ENCODE measurements at regions not wholly inside any gene's neighbourhood (a gene's known extent, or its start where the extent isn't known, plus 50 kb on each side); places are given as distances from the start of the nearest gene placed in this dataset.
"Not testable (repeated sequence)": the region's sequence is repeated elsewhere in the genome, so short reads cannot be mapped to it uniquely, and the experiment has no call there.

DNA sequence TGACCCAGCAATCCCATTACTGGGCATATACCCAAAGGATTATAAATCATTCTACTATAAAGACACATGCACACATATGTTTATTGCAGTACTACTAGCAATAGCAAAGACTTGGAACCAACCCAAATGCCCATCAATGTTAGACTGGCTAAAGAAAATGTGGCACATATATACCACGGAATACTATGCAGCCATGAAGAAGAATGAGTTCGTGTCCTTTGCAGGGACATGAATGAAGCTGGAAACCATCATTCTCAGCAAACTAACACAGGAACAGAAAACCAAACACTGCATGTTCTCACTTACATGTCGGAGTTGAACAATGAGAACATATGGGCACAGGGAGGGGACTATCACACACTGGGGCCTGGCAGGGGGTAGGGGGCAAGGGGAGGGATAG, 183.0 kb downstream of the HACE1 start:
- DNase-seq (ENCODE audit: low read depth) = not testable (repeated sequence)

DNA sequence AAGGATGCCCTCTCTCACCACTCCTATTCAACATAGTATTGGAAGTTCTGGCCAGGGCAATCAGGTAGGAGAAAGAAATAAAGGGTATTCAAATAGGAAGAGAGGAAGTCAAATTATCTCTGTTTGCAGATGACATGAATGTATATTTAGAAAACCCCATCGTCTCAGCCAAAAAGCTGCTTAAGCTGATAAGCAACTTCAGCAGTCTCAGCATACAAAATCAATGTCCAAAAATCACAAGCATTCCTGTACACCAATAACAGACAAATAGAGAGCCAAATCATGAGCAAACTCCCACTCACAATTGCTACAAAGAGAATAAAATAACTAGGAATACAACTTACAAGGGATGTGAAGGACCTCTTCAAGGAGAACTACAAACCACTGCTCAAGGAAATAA, 184.6 kb downstream of the HACE1 start:
- DNase-seq (ENCODE audit: low read depth) = not testable (repeated sequence)

DNA sequence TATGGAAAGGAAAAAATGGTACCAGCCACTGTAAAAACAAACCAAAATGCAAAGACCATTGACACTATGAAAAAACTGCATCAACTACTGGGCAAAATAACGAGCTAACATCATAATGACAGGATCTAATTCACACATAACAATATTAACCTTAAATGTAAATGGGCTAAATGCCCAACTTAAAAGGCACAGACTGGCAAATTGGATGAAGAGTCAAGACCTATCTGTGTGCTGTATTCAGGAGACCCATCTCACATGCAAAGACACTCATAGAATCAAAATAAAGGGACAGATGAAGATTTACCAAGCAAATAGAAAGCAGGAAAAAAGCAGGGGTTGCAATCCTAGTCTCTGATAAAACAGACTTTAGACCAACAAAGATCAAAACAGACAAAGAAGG, 186.6 kb downstream of the HACE1 start:
- DNase-seq (ENCODE audit: low read depth) = not testable (repeated sequence)

DNA sequence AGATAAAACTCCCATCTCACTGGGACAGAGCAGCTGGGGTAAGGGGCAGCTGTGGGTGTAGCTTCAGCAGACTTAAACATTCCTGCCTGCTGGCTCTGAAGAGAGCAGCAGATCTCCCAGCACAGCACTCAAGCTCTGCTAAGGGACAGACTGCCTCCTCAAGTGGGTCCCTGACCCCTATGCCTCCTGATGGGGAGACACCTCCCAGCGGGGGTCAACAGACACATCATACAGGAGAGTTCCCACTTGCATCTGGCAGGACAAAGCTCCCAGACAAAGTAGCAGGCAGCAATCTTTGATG, 188.2 kb downstream of the HACE1 start:
- not testable (repeated sequence) for DNase-seq (ENCODE audit: low read depth)

DNA sequence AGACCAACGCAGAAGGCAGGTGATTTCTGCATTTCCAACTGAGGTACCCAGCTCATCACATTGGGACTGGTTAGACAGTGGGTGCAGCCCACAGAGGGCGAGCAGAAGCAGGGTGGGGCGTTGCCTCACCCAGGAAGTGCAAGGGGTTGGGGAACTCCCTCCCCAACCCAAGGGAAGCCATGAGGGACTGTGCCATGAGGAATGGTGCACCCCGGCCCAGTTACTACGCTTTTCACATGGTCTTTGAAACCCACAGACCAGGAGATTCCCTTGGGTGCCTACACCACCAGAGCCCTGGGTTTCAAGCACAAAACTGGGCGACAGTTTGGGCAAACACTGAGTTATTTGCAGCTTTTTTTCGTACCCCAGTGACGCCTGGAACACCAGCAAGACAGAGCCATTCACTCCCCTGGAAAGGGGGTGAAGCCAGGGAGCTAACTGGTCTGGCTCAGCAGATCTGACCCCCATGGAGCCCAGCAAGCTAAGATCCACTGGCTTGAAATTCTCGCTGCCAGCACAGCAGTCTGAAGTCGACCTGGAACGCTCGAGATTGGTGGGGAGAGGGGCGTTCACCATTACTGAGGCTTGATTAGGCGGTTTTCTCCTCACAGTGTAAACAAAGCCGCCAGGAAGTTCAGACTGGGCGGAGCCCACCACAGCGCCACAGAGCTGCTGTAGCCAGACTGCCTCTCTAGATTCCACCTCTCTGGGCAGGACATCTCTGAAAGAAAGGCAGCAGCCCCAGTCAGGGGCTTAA, 188.7 kb downstream of the HACE1 start:
- DNase-seq (ENCODE audit: low read depth) = not testable (repeated sequence)

DNA sequence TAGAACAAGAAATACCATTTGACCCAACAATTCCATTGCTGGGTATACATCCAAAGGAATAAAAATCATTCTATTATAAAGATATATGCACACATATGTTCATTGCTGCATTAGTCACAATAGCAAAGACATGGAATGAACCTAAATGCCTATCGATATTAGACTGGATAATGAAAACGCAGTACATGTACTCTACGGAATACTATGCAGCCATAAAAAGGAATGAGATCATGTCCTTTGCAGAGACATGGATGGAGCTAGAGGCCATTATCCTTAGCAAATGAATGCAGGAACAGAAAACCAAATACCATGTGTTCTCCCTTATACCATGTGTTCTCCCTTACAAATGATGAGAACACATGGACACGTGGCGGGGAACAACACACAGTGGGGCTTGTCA, 190.2 kb downstream of the HACE1 start:
- no peak for DNase-seq (ENCODE audit: low read depth)

DNA sequence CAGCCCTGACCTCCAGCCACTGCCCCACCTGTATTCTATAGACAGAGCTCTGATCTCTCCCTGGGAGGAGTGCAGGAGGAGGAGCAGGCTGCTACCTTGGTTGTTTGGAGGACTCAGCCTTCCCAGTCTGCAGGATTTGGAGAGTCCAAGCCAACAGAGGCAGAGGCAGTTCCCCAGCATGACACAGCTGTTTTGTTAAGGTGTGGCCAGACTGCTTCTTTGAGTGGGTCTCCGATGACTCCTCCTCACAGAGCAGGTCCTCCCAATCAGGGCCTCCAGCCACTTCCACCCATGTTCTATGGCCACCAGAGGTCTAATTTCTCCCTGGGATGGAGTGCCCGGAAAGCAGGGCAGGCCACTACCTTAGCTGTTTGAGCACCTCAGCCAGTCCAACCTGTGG, 203.5 kb downstream of the HACE1 start:
- DNase-seq (ENCODE audit: low read depth) = no peak

DNA sequence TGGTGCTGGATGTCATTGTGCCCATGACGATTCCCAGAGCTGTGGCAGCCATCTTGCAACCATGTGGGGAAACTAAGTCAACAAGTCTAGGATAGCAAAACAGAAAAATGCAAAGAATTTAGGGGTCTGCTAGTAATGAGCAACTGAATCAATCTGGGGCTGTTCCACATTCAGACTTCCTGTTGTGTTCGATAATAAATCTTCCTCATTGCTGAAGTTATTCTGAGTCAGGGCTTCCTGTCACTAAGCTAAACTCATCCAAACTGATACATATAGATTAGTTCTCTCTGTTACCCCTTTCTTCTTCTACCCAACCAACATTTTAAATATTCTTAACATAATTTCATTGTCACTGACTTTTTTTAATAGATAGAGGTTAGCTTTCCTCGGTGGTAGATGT, 205.9 kb downstream of the HACE1 start:
- DNase-seq (ENCODE audit: low read depth) = no peak

DNA sequence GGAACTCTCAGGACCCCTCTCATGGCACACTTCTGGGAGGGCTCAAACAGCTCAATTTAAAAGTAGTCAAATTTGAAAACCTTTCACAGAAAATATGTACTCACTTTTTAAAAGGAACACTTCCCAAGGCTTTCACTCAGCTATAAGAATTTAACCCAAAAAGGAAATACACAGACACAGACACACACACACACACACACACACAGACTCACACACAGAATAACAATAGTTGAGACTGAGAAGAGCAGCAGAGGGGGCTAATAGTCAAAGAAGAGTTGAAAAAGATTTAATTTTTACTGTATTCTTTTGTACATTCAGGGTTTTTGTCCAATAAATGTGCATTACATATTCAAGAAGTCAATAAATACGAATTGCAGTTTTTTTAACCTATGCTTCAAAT, 211.4 kb downstream of the HACE1 start:
- DNase-seq (ENCODE audit: low read depth) = no peak

DNA sequence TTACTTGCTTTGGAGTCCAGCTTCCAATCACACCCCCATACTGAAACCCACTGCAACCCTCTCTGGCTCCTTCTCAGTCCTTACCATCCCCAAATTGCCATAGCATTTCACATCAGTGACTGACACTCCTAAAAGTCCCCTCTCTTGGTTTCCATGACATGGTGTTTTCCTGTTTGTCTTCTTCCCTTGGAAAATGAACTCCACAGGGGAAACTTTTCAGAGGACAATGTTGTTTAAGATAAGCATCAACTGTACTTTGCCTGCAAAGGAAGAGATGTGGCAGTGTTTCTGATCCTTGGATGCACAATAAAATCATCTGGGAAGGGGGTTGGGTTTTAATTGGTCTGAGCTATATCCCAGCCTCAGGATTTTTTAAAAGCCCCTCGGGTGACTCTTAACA, 214.9 kb downstream of the HACE1 start:
- DNase-seq (ENCODE audit: low read depth) = no peak

DNA sequence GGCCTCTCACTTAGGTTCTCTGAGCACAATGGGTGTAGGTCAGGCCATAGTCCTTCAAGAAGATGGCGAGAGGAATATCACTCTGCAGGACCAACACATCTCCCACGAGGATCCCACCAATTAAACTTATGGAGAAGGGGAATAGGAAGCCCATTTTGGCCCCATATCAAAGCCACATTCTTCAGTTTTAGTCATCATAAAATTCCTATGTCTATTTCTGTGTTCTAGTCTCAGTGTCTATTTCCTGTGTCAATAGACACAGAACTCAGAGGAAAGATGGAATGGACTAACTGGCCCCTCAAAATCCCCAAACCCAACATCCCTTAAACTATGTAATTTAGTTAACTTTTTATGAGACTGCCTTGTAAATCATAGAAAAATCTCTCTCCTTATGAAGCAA, 216.8 kb downstream of the HACE1 start:
- DNase-seq (ENCODE audit: low read depth) = peak; percentile 9

DNA sequence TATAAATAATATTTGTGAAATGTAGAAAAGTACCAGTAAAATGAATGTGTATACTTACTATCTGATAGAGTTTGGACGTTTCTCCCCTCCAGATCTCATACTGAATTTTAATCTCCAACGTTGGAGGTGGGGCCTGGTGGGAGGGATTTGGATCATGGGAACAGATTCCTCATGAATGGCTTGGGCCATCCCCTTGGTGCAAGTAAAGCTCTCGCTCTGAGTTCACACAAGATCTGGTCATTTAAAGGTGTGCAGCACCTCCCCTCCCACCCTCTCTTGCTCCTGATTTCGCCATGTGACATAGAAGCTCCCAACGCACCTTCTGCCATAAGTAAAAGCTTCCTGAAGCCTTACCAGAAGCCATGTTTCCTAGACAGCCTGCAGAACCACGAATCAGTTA, 219.0 kb downstream of the HACE1 start:
- DNase-seq (ENCODE audit: low read depth) = no peak

DNA sequence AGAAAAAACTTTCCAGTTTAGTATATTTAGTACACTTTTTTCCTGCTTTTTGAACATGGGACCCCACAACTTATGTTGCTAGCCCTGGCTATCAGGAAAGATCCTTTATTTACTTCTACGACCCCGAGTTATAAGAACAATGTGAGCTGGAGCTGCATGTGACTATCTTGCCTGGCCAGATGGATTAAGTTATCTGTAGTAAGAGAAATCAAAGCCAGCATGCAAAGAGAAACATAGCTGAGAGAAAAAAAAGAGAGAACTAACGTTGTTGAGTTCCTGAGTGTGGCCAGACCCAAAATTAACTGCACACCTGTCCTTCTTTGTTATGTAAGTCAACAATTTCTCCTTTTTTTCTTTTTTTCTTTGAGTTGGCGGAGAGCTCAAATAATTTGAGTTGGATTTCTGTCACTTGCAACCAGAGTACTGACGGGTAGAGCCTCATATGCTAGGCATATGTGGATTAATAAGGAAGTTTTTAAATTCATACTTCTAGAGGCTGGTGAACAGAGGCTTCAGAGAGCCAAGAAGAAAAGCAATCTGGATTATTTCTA, 219.5 kb downstream of the HACE1 start:
- no peak for DNase-seq (ENCODE audit: low read depth)

DNA sequence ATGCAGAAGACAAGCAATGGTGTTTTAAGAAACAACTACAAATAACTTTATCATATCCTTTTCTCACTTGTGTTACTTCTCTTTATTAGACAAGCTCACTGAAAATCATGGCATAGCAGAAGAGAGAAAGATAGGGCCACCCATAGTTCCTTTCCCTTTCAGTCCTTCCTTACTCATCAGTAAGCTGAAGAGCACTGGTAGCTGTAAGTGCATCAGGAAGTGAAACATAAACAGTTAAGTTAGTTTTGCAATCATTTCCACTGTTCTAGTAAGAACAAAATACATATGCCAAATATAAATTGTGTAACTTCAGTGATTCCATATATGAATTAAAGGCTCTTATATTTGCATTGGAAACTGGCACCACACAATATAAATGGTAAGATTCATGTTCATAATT, 220.1 kb downstream of the HACE1 start:
- no peak for DNase-seq (ENCODE audit: low read depth)

DNA sequence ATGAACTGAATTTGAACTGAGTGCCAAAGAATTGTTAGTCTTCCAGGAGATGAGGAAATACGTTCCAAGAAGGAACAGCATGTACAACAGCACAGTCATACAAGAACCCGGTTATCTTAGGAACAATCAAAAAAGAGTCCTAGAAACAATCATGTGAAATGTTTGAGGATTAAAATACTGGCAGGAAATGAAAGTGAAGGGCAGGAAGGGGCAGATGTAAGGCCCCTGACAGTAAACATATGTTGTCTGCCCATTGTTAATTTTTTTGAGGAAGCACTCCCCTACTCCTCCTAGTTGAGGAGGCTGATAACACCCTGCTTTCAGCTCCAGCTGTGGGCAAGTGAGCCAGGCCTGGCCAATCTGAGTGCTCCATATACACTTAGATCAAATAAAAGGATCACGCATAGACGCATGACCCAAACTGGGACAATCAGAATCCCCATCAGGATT, 220.9 kb downstream of the HACE1 start:
- no peak for DNase-seq (ENCODE audit: low read depth)

DNA sequence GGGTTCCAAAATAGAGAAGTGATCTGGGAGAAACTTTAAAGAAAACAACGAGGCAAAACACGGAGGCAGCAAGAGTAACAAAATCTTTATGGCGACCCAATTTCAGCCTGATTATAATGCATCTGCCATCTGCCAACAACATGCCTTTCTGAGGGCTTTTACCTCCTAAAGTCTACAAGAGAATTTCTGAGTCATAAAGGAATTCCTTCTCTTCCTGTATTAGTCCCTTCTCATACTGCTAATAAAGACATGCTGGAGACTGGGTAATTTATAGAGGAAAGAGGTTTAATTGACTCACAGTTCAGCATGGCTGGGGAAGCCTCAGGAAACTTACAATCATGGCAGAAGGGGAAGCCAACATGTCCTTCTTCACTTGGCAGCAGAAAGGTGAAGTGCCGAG, 226.6 kb downstream of the HACE1 start:
- DNase-seq (ENCODE audit: low read depth) = no peak

DNA sequence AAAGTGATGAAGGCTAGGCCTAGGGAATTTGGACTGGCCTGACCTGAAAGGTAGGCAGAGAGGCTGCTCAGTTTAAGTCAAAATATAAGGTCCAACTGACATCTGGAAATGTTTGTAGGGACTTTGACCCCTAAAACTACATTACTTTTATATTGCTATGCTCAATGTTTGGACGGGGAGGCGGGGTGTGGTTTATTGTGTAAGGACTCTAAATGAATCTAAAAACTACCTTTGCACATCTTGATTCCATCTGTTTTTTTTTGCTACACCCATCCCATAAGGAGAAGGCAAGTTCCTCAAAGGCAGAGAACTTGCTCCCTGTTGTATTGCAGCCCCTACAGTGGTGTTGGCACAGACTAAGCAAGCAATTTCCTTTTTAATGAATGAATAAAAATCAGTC, 227.1 kb downstream of the HACE1 start:
- no peak for DNase-seq (ENCODE audit: low read depth)

DNA sequence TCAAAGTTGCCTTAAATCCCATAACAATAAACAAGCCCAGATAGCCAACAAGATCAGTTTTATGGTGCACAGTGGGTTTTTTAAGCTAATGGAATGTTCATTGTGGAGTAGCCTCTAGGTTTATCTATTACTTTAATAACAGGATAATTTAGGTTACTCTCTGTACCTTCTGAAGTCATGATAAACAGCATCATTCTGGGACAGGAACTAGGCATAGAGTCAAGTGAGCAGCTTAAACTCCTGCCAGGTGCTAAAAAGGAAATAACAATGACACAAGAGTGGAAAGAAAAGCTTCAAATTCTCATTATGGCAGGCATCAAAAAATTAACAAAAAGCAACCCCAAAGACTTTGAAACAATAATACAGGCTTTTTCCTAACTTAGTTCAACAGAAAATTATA, 228.8 kb downstream of the HACE1 start:
- DNase-seq (ENCODE audit: low read depth) = no peak

DNA sequence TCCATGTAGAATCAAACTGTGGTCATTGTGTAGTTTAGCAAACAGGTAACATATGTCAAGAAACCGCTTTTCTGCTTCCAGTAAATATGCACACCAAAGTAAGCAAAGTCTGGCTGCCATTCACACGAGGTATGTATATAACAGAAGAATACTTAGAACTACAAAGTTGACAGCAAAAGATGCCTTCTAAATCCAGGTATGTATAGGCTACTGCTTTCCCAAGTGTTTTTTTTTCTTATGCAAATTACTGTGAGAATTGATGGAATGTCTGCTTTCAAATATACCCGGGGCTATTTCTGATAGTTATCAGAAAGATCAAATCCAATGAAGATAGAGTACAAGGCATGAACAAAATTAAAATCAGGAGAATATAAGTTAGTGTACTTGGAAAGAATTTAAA, 229.2 kb downstream of the HACE1 start:
- no peak for DNase-seq (ENCODE audit: low read depth)

DNA sequence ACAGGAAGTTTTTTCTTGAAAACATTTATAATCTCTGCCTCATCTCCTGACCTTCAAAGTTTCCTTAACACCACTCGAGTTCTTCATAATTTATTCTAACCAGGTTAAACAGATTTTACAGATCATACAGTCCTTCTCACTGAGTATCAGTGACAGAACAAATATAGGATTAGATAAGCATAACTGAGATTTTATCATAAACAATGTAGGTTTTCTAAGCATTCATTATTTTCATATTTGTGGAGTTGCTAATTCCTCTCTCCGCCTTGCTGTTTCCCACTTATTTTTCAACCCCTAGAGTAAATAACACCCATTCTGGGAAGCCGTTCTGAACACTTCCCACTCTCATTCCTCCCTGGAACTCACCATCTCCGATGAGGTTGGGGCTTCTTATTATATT, 229.9 kb downstream of the HACE1 start:
- DNase-seq (ENCODE audit: low read depth) = no peak

DNA sequence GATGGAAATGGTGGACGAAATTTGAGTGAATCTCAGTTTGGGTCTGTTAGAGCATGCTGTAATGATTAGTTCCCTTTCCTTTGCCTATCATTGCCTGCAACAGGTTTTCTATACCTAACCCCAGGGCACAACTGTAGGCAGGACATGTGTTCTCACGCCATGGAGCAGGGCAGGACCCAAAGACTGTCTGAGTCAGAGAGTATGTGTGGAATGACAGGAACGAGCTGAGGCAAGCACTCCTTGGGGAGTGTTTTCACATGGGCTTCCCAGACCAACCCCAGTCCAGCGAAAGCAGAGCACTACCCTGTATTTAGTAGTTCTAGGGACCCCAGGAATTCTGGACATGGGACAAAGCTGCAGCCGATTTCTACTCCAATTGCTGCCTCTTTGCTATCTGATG, 234.2 kb downstream of the HACE1 start:
- DNase-seq (ENCODE audit: low read depth) = peak; percentile 73

DNA sequence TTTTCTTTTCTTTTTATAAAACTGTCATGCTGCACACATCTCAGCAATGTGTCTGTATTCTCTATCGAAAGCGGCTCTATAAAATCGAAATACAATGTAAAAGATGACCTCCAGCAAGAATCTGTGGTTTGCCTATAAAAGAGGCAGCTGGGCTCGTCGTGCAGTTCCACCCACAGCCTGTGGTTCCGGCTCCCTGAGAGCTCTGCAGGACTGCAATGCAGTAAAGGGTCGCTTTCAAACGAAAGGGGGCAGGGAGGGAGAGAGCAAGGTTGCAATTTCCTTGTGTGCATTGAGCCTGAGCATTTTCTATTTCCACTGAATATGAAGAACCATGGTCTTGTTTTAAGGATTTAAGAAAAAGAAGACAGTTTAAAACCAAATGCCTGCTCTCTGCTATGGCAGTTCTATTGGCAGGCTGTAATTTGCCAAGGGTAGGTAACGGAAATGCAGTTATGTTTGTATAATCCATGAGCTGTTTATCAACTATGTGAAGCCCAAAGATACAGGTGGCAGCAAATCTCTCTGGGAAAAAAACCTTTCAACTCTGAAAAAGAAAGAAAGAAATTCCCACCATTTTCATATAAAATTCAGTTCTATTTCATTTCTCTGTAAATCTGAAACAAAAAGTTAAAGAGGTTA, 236.5 kb downstream of the HACE1 start:
- DNase-seq (ENCODE audit: low read depth) = no peak

DNA sequence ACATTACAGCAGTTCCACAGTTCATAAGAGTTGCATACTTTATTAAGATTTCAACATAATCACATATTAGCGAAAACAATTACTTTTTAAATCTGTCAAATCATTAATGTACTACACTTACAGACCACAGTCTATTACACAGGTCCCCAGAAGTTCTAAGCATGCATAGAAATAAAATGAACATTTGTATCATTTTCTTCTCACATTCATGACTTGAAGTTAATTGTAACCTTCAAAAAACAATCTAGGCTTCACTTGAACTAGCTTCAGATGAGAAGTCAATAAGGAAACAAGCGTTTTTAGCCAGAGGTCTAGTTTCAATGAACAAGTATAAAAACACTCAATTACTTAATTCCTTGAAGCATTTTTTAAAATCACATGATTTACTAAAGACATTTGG, 238.3 kb downstream of the HACE1 start:
- DNase-seq (ENCODE audit: low read depth) = no peak

DNA sequence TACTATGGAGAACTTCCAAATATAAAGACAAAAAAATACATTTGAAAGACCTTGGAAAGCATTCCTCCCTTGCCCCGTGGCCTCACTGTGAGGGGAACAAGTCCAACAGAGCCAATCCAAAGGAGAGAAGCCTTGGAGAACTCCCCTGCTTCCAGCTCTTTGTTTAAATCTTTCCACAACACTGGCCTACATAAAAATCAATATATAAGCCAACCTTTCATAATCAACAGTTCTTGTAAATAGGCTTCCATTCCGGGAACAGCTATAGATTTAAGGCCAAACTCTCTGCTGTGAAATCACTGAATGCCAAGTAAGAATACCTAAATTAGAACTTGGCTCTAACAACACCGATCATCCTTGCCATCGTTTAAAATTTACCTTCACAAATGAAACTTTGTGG, 242.1 kb downstream of the HACE1 start:
- no peak for DNase-seq (ENCODE audit: low read depth)

All from HS-27A (cell line).